H9 (cell line): ENCODE measurements at regions not wholly inside any gene's neighbourhood (a gene's known extent, or its start where the extent isn't known, plus 50 kb on each side); places are given as distances from the start of the nearest gene placed in this dataset.

Source experiments
- DNase-seq: peaks from one replicate; pipeline ENCODE4 v3.0.0-alpha.2; 2017
- H2AFZ ChIP-seq: one replicate; pipeline ENCODE4 v1.6.1; 2013; ENCODE audit warnings: mild to moderate bottlenecking, low read length, control low read depth, moderate library complexity
- H2AK5ac ChIP-seq: 2 replicates; pipeline ENCODE4 v1.6.1; 2013; ENCODE audit warnings: low read length, control low read depth, mixed read lengths; ENCODE audit not compliant: insufficient read length
- H2BK120ac ChIP-seq: one replicate; pipeline ENCODE4 v1.6.1; 2013; ENCODE audit warnings: low read depth, mild to moderate bottlenecking, low read length, control low read depth, inconsistent platforms; ENCODE audit not compliant: poor library complexity, severe bottlenecking
- H2BK12ac ChIP-seq: 2 replicates; pipeline ENCODE4 v1.6.1; 2013; ENCODE audit warnings: low read length, control low read depth, mixed read lengths, low read depth; ENCODE audit not compliant: insufficient read length
- H2BK15ac ChIP-seq: 2 replicates; pipeline ENCODE4 v1.6.1; 2013; ENCODE audit warnings: low read depth, low read length, control low read depth
- H2BK20ac ChIP-seq: one replicate; pipeline ENCODE4 v1.6.1; 2013; ENCODE audit warnings: low read depth, mild to moderate bottlenecking, low read length, control low read depth, inconsistent platforms; ENCODE audit not compliant: poor library complexity, severe bottlenecking
- H2BK5ac ChIP-seq: 2 replicates; pipeline ENCODE4 v1.6.1; 2013; ENCODE audit warnings: low read length, control low read depth, mixed read lengths; ENCODE audit not compliant: insufficient read length
- H3K14ac ChIP-seq: 2 replicates; pipeline ENCODE4 v1.6.1; 2013; ENCODE audit warnings: low read length, control low read depth; ENCODE audit not compliant: insufficient read depth
- H3K18ac ChIP-seq: 2 replicates; pipeline ENCODE4 v1.6.1; 2013; ENCODE audit warnings: low read depth, mild to moderate bottlenecking, mixed read lengths, low read length, control low read depth; ENCODE audit not compliant: insufficient read length
- H3K23ac ChIP-seq: 2 replicates; pipeline ENCODE4 v1.6.1; 2013; ENCODE audit warnings: low read length, control low read depth, mixed read lengths, low read depth; ENCODE audit not compliant: insufficient read length
- H3K23me2 ChIP-seq: 2 replicates; pipeline ENCODE4 v1.6.1; 2013; ENCODE audit warnings: low read depth, mild to moderate bottlenecking, mixed read lengths, low read length, control low read depth; ENCODE audit not compliant: insufficient read length, poor library complexity, severe bottlenecking
- H3K27ac ChIP-seq: 2 replicates; pipeline ENCODE4 v1.5.1; 2013; ENCODE audit warnings: low read length, control low read depth, mixed read lengths, low read depth; ENCODE audit not compliant: insufficient read length
- H3K27me3 ChIP-seq: 2 replicates; pipeline ENCODE4 v1.6.1; 2013; ENCODE audit warnings: low read length, control low read depth, inconsistent platforms; ENCODE audit not compliant: insufficient read depth
- H3K4ac ChIP-seq: 2 replicates; pipeline ENCODE4 v1.6.1; 2013; ENCODE audit warnings: low read depth, mild to moderate bottlenecking, control low read depth, inconsistent platforms, low read length, moderate library complexity
- H3K4me1 ChIP-seq: 2 replicates; pipeline ENCODE4 v1.6.1; 2013; ENCODE audit warnings: low read length, control low read depth, inconsistent platforms; ENCODE audit not compliant: insufficient read depth
- H3K4me2 ChIP-seq: 2 replicates; pipeline ENCODE4 v1.6.1; 2013; ENCODE audit warnings: low read length, control low read depth, mixed read lengths; ENCODE audit not compliant: insufficient read length, insufficient read depth
- H3K56ac ChIP-seq: 2 replicates; pipeline ENCODE4 v1.6.1; 2013; ENCODE audit warnings: low read depth, mild to moderate bottlenecking, mixed read lengths, low read length, control low read depth; ENCODE audit not compliant: insufficient read length
- H3K79me1 ChIP-seq: 2 replicates; pipeline ENCODE4 v1.6.1; 2013; ENCODE audit warnings: low read depth, mild to moderate bottlenecking, moderate library complexity, low read length, control low read depth, inconsistent platforms; ENCODE audit not compliant: insufficient read depth, poor library complexity, severe bottlenecking
- H3K79me2 ChIP-seq: 2 replicates; pipeline ENCODE4 v1.6.1; 2013; ENCODE audit warnings: low read length, control low read depth, inconsistent platforms; ENCODE audit not compliant: insufficient read depth
- H3K9ac ChIP-seq: 2 replicates; pipeline ENCODE4 v1.6.1; 2013; ENCODE audit warnings: low read length, control low read depth, mixed read lengths; ENCODE audit not compliant: insufficient read length; ENCODE audit errors: extremely low read depth
- H3K9me3 ChIP-seq: one replicate; pipeline ENCODE4 v1.6.1; 2013; ENCODE audit warnings: low read depth, low read length, inconsistent platforms; ENCODE audit not compliant: control insufficient read depth
- H3T11ph ChIP-seq: one replicate; pipeline ENCODE4 v1.6.1; 2013; ENCODE audit warnings: mild to moderate bottlenecking, low read length, control low read depth, inconsistent platforms
- H4K20me1 ChIP-seq: one replicate; pipeline ENCODE4 v1.6.1; 2013; ENCODE audit not compliant: control insufficient read depth, insufficient read length, insufficient read depth
- H4K5ac ChIP-seq: 2 replicates; pipeline ENCODE4 v1.6.1; 2013; ENCODE audit warnings: low read depth, mild to moderate bottlenecking, mixed read lengths, low read length, control low read depth; ENCODE audit not compliant: insufficient read length
- H4K8ac ChIP-seq: replicated peaks from 2 replicates; pipeline ENCODE4 v1.6.1; 2013; ENCODE audit warnings: low read length, control low read depth, mixed read lengths, low read depth; ENCODE audit not compliant: insufficient read length
- H4K91ac ChIP-seq: 2 replicates; pipeline ENCODE4 v1.6.1; 2013; ENCODE audit warnings: low read depth, mild to moderate bottlenecking, moderate library complexity, mixed read lengths, low read length, control low read depth; ENCODE audit not compliant: insufficient read length
- H3K27ac Mint-ChIP-seq, 3 experiments: 2 replicates in 2 of 3; 3 replicates in 1 of 3; pipeline ENCODE4 v1.8.0; 2020 to 2021; ENCODE audit warnings: mixed read lengths in 3 of 3, mild to moderate bottlenecking in 1 of 3, moderate library complexity in 1 of 3
- H3K27me3 Mint-ChIP-seq: 2 replicates; pipeline ENCODE4 v1.8.0; 2021; ENCODE audit warnings: low read depth, mild to moderate bottlenecking, moderate library complexity, mixed read lengths
- H3K36me3 Mint-ChIP-seq, 3 experiments: 2 replicates in 2 of 3; 3 replicates in 1 of 3; pipeline ENCODE4 v1.8.0; 2020 to 2021; ENCODE audit warnings: low read depth in 3 of 3, mixed read lengths in 3 of 3; ENCODE audit not compliant: insufficient read depth in 1 of 3
- H3K4me1 Mint-ChIP-seq, 2 experiments: 2 replicates each; pipeline ENCODE4 v1.8.0; 2020; ENCODE audit warnings: mixed read lengths in 2 of 2
- H3K4me3 Mint-ChIP-seq, 2 experiments: 2 replicates in 1 of 2; 3 replicates in 1 of 2; pipeline ENCODE4 v1.8.0; 2020 to 2021; ENCODE audit warnings: mild to moderate bottlenecking in 2 of 2, mixed read lengths in 2 of 2, moderate library complexity in 1 of 2
- H3K9me3 Mint-ChIP-seq, 2 experiments: 2 replicates in 1 of 2; 3 replicates in 1 of 2; pipeline ENCODE4 v1.8.0; 2020; ENCODE audit warnings: mild to moderate bottlenecking in 2 of 2, mixed read lengths in 2 of 2, moderate library complexity in 1 of 2
- CTCF ChIP-seq: fragments of 200-600 bp; sonication (generic); conservative IDR thresholded peaks from 3 replicates; pipeline ENCODE4 v1.8.0; 2021; ENCODE audit warnings: antibody characterized with exemption, mild to moderate bottlenecking
- WGBS: extraction: QIAGEN DNeasy Blood & Tissue Kit; methylation state at CpG from one replicate; pipeline ENCODE4 v1.1.7; 2013; ENCODE audit warnings: missing lambda C conversion rate, low lambda C conversion rate, mixed read lengths; ENCODE audit not compliant: insufficient read length; ENCODE audit errors: extremely low coverage; 5-methylcytosine and 5-hydroxymethylcytosine counted together

GRCh38 chr4:15245006-15245530 lies 182.8 kb upstream of the C1QTNF7 start:
- Histone ChIP-seq H3K9me3 (no peaks in the 10 kb centered on the region), H3K4me2 (no peak overlapping the region), H4K91ac (no peak overlapping the region), H2BK120ac (no peak overlapping the region), H3K79me2 (no peaks in the 10 kb centered on the region), H3K27me3 (no peaks in the 10 kb centered on the region), H3K23me2 (no peaks in the 10 kb centered on the region), H3K23ac (no peak overlapping the region), H4K8ac (no peak overlapping the region), H2BK12ac (no peak overlapping the region), H3K56ac (no peak overlapping the region), H2BK15ac (no peak overlapping the region), H3K18ac (no peak overlapping the region), H2AK5ac (no peak overlapping the region), H3K9ac (no peak overlapping the region), H2BK20ac (no peak overlapping the region), H4K20me1 (no peaks in the 10 kb centered on the region), H3K27ac (no peak overlapping the region), H2AFZ (no peak overlapping the region), H3K14ac (no peak overlapping the region), H3K4ac (no peak overlapping the region), H3K79me1 (no peaks in the 10 kb centered on the region), H2BK5ac (no peak overlapping the region), H3K4me1 (no peaks in the 10 kb centered on the region), H4K5ac (no peak overlapping the region), H3T11ph (no peak overlapping the region)
- no CpG with 5 or more reads among the region's 3 CpGs for WGBS
- Mint-ChIP-seq H3K9me3 (no peaks in the 10 kb centered on the region), H3K36me3 (no peaks in the 10 kb centered on the region; a peak in 1 of 7 replicates), H3K27ac (peak overlapping the region in 1 of 3 experiments; percentile 42; a peak in 2 of 7 replicates), H3K4me1 (peaks cover 3 to 4% of the 10 kb centered on the region in 2 experiments; a peak in 3 of 4 replicates), H3K27me3 (no peaks in the 10 kb centered on the region), H3K4me3 (no peak overlapping the region)
- DNase-seq: no peak
- no peak for TF ChIP-seq CTCF
